ENCODE measurements at regions not wholly inside any gene's neighbourhood (a gene's known extent, or its start where the extent isn't known, plus 50 kb on each side); places are given as distances from the start of the nearest gene placed in this dataset.

DNA sequence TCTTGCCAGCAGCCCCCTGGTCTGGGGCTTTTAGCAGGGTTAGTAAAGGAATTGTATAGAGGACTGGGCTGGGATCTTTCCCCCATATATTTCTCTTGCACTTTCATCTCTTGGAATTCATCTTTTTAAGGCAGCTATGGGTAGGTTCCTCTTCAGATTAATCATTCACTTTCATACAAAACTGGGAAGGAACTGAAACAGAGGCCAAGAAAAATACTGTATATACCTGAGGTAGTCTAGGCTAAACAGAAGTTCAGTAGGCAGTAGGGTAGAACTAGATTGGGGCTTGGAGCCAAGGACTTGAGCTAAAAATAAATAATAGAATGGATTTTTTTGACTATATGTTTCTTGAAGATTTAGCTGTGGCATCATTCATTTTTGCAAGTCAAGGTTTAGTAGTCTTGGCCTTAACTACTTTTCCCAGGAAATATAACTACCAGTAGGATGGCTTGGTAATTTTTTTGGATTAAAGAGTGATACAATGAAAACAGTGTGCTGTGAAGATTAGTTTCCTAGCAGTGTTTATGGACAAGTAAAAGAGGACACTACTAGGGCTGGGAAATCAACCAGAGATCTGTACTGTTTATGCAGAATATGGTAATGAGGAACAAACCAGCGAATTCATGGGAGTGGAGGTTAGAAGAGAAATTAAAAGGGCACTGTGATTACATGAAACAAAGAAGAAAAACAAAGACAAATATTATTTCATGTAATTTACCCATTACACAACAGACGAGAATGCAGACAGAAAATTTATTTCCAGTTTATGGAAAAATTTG, 50.9 kb upstream of the PTGS2 start:
- TF ChIP-seq, protein P1, sequence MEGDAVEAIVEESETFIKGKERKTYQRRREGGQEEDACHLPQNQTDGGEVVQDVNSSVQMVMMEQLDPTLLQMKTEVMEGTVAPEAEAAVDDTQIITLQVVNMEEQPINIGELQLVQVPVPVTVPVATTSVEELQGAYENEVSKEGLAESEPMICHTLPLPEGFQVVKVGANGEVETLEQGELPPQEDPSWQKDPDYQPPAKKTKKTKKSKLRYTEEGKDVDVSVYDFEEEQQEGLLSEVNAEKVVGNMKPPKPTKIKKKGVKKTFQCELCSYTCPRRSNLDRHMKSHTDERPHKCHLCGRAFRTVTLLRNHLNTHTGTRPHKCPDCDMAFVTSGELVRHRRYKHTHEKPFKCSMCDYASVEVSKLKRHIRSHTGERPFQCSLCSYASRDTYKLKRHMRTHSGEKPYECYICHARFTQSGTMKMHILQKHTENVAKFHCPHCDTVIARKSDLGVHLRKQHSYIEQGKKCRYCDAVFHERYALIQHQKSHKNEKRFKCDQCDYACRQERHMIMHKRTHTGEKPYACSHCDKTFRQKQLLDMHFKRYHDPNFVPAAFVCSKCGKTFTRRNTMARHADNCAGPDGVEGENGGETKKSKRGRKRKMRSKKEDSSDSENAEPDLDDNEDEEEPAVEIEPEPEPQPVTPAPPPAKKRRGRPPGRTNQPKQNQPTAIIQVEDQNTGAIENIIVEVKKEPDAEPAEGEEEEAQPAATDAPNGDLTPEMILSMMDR (IDR thresholded peaks at IDR 0.05) = no peak
- no peak for TF ChIP-seq POLR2A (IDR thresholded peaks at IDR 0.05)
